HepG2 (cell line): ENCODE measurements at regions not wholly inside any gene's neighbourhood (a gene's known extent, or its start where the extent isn't known, plus 50 kb on each side); places are given as distances from the start of the nearest gene placed in this dataset.

ENCODE experiments used
- BHLHE40 ChIP-seq: IDR thresholded peaks from 2 replicates; pipeline ENCODE4 v1.6.1; 2011; ENCODE audit warnings: low read length, improper control_type of control experiment
- CHD2 ChIP-seq: IDR thresholded peaks from 2 replicates; pipeline ENCODE4 v1.6.1; 2011; ENCODE audit warnings: low read depth, low read length, improper control_type of control experiment
- ELK4 ChIP-seq: sonication (generic); formaldehyde crosslinking; IDR thresholded peaks from 2 replicates; pipeline ENCODE4 v1.9.0; 2021; ENCODE audit warnings: missing genetic modification reagents, borderline replicate concordance
- EP300 ChIP-seq, 3 experiments: sonication (generic) in 1 of 3; formaldehyde crosslinking in 1 of 3; IDR thresholded peaks; 2 replicates each; pipeline versions ENCODE4 v1.5.1 to v1.6.1; 2011 to 2020; ENCODE audit warnings: low read depth in 2 of 3, low read length in 2 of 3, borderline replicate concordance in 1 of 3, improper control_type of control experiment in 1 of 3, mild to moderate bottlenecking in 1 of 3, missing genetic modification reagents in 1 of 3, moderate library complexity in 1 of 3
- GRHL1 ChIP-seq: sonication (generic); formaldehyde crosslinking; conservative IDR thresholded peaks from 2 replicates; pipeline ENCODE4 v1.8.0; 2022; ENCODE audit warnings: missing genetic modification reagents
- IRF9 ChIP-seq: sonication (generic); formaldehyde crosslinking; IDR thresholded peaks from 2 replicates; pipeline ENCODE4 v1.8.0; 2022; ENCODE audit warnings: missing genetic modification reagents, mild to moderate bottlenecking, borderline replicate concordance
- MYC ChIP-seq: sonication (generic); formaldehyde crosslinking; IDR thresholded peaks from 2 replicates; pipeline ENCODE4 v1.9.0; 2021; ENCODE audit warnings: missing genetic modification reagents, borderline replicate concordance
- NFE2L1 ChIP-seq: sonication (generic); formaldehyde crosslinking; IDR thresholded peaks from 2 replicates; pipeline ENCODE4 v1.4.0; 2020; ENCODE audit warnings: missing genetic modification reagents, mild to moderate bottlenecking, borderline replicate concordance
- PHB2 ChIP-seq: fragments of 450-650 bp; IDR thresholded peaks from 2 replicates; pipeline ENCODE4 v1.6.1; 2018; ENCODE audit not compliant: partially characterized antibody
- SNRNP70 ChIP-seq: fragments of 200-400 bp; formaldehyde crosslinking; IDR thresholded peaks from 2 replicates; pipeline ENCODE4 v1.6.1; 2017; ENCODE audit warnings: mild to moderate bottlenecking, low read depth, low read length, moderate library complexity
- TAF1 ChIP-seq: sonication (generic); formaldehyde crosslinking; IDR thresholded peaks from 2 replicates; pipeline ENCODE4 v1.4.0; 2020; ENCODE audit warnings: missing genetic modification reagents
- ZNF292 ChIP-seq: sonication (generic); formaldehyde crosslinking; IDR thresholded peaks from 2 replicates; pipeline ENCODE4 v1.8.1; 2022; ENCODE audit warnings: mild to moderate bottlenecking, low read depth, missing genetic modification reagents, borderline replicate concordance
- ZNF350 ChIP-seq: sonication (generic); formaldehyde crosslinking; IDR thresholded peaks from 2 replicates; pipeline ENCODE4 v1.4.0; 2020; ENCODE audit warnings: mild to moderate bottlenecking, low read depth, missing genetic modification reagents, borderline replicate concordance

- TF ChIP-seq NFE2L1 (CRISPR knock-in tag) = no peak
- TF ChIP-seq EP300 (IDR thresholded peaks at IDR 0.05; ENCODE audit: low read depth in 2 of 2, low read length in 2 of 2) = no peak
- TF ChIP-seq EP300 (CRISPR knock-in tag; IDR thresholded peaks at IDR 0.05; ENCODE audit: borderline replicate concordance) = no peak
- no peak for TF ChIP-seq SNRNP70
- TF ChIP-seq IRF9 (CRISPR knock-in tag) = no peak
- TF ChIP-seq ELK4 (CRISPR knock-in tag) = no peak
- TF ChIP-seq ZNF350 (CRISPR knock-in tag) = no peak
- no peak for TF ChIP-seq ZNF292 (CRISPR knock-in tag)
- TF ChIP-seq BHLHE40 = no peak
- TF ChIP-seq GRHL1 = no peak
- TF ChIP-seq TAF1 (CRISPR knock-in tag) = no peak
- TF ChIP-seq MYC = no peak
- no peak for TF ChIP-seq CHD2
- no peak for TF ChIP-seq PHB2
Measured at GRCh38 chr3:35393901-35394799, 245.2 kb upstream of the ARPP21 start.
